ENCODE measurements at regions not wholly inside any gene's neighbourhood (a gene's known extent, or its start where the extent isn't known, plus 50 kb on each side); places are given as distances from the start of the nearest gene placed in this dataset.
"Not testable (repeated sequence)": the region's sequence is repeated elsewhere in the genome, so short reads cannot be mapped to it uniquely, and the experiment has no call there.

DNA sequence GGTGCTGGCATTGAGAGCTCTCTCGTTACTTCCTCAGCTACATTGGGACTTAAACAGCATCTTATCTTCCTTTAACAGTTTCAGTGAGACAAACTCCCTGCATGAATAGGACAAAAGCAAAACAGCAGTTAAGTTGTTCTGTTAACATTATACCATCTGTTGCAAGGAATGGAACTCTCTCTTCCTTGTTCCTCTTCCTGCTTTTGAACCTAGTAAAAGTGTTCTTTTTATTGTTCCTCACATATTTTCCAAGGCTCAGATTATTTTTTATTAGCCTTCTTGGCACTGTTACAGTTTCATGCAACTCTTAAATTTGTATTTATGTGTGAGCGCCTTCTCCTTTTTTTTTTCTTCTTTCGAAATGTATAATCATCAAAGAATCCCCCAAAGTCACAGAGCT is 202.6 kb upstream of the UFM1 start:
- no peak for DNase-seq

DNA sequence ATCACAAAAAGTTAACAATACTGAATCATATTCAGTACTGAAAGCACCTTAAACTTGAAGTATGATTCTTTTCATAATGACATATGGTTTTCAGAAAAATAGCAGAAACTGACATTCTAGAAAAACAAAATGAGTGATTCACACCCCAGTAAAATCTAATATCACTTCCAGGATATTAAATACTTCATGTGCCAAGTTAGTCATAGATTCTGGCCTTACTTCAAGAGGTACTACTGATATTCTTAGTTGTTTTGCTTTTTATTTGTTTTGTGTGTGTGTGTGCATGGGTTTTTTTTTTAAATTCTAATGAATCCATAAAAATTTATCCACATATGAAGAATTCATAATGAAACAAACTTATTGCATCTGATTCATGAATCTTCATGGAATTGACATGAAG is 207.9 kb upstream of the UFM1 start:
- DNase-seq: no peak

DNA sequence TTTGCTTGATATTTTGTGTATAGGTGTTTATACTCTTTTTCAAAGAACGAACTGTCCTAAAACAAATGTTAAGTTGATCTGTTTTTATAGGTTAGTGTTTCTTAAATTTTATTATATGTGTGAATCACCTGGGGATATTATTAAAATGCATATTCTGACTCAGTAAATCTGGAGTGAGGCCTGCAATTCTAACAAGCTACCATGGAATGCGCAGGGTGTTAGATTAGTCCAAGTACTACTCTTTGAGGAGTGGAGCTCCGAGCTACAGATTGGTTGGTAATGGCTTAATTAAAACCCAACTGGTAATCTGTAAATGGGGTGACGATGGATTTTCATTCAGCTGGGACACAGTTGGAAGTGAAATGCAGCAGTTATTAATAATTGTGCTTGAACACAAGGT is 214.1 kb upstream of the UFM1 start:
- DNase-seq: no peak

DNA sequence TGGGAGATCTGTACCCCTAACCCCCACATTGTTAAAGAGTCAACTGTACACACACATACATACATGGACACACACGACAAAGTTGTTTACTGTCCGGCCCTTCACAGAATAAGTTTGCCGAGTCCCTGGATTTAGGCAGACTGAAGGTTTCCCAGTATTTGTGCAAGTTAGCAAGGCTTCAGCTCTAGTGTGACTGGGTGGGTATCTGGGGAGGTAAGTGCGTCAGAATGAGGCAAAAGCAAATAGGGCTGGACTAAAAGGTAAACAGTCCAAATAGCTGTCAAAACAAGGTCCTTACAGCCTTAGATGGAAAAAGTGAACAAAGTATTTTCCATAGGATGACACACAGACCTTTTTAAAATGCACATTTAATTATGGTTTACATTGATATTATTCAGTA is 228.4 kb upstream of the UFM1 start:
- no peak for DNase-seq

DNA sequence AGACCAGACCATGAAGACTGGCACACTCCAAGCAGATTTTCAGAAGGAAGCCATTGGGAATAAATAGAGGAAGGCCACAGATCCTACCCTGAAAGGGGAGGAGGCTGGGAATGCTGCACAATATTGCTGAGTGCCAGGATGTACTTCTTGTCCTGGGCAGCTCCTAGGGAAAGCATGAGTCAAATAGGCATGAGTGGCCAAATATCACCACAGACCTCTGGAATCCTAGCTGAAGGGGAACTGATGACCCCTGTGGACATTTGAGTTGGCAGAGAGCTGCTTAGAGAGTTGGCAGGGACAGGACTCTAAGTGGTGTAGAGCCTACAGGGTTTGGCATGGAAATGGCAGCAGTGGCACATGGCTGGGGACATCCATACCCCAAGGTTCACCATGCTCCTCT is 234.3 kb upstream of the TRPC4 start:
- no peak for DNase-seq

GRCh38 chr13:38099751-38100150 is 230.2 kb upstream of the TRPC4 start:
- DNase-seq: no peak

DNA sequence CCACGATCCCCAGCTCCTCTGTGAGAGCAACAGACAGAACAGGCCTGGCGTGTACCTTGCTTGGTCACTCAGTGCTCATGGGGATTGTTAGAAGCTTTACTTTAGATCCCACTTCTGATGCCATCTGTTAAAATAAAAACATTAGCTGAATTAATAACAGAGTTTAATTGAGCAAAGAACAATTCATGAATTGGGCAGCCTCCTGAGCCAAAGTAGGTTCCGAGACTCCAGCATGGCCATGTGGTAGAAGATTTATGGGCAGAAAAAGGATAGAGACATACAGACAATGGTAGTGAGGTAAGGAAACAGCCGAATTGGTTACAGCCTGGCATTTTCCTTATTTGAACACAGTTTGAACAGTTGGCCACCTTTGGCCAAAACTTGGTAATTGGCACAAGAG is 223.9 kb upstream of the TRPC4 start:
- no peak for DNase-seq

- no peak for DNase-seq
Measured at GRCh38 chr13:38090913-38091312, 221.3 kb upstream of the TRPC4 start.

DNA sequence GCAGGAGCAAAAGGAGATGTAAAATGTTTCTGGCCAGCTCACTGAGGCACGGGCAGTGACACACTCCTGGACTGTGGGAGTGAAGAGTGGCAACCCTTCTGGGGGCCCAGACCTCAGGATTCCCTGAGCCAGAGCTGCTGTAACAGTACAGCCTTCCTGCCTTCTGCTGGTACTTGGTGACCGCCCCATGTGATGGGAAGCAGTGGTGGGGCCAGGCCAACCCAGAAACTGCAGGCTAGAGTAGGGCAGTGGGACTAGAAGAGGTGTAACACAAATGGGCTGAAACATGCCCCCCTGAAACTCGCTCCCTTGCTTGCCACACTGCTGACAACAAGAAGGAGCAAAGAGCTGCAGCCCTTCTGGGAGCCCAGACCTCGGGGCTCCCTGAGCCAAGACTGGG is 217.1 kb upstream of the TRPC4 start:
- DNase-seq: no peak

DNA sequence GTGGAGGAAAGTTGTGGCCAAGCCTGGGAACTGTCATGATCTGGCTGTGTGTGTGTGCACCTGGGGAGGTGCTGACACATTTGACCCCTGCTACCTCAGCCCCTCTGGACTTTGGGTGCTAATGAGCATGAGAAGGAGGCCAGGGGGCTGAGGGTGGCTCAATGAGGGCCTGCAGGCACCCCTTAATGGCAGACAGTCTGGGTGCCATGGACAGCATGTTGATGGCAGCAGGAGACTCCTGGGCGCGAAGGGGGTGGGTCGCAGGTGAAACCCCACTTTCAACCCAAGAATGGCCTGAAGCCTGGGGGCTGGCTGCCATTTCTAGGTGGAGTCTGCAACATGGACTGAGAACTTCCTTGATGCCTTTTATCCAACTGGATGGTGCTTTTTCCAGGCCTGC is 216.4 kb upstream of the TRPC4 start:
- DNase-seq: no peak

GRCh38 chr13:38073931-38074330 is 204.4 kb upstream of the TRPC4 start:
- DNase-seq: no peak

- no peak for DNase-seq
Measured at GRCh38 chr13:38072696-38073095, 203.1 kb upstream of the TRPC4 start.

DNA sequence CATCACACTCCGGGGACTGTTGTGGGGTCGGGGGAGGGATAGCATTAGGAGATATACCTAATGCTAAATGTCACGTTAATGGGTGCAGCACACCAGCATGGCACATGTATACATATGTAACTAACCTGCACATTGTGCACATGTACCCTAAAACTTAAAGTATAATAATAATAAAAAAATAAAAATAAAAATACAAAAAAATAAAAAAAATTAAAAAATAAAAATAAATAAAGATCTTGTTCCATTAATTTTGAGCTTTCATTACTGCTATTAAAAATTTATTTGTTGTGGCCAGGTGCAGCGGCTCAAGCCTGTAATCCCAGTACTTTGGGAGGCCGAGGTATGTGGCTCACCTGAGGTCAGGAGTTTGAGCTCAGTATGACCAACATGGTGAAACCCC is 201.8 kb upstream of the TRPC4 start:
- not testable (repeated sequence) for DNase-seq

- no peak for DNase-seq
Measured at GRCh38 chr13:38053896-38054295, 184.3 kb upstream of the TRPC4 start.

DNA sequence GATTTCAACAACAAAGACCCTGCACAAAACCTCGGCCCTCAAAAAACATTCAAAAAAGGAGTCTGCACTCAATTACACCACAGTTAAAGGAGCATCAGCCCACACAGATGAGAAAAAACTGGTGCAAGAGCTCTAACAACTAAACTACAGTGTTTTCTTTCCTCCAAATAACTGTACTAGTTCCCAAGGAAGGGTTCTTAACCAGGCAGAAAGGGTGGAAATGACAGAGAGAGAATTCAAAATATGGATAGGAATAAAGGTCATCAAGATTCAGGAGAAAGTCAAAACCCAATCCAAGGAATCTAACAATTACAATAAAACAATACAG is 176.4 kb upstream of the TRPC4 start:
- DNase-seq: no peak

GRCh38 chr13:38045278-38046048 is 175.9 kb upstream of the TRPC4 start:
- peak; percentile 1 for DNase-seq

- DNase-seq: no peak
Measured at GRCh38 chr13:38044067-38044466, 174.5 kb upstream of the TRPC4 start.

DNA sequence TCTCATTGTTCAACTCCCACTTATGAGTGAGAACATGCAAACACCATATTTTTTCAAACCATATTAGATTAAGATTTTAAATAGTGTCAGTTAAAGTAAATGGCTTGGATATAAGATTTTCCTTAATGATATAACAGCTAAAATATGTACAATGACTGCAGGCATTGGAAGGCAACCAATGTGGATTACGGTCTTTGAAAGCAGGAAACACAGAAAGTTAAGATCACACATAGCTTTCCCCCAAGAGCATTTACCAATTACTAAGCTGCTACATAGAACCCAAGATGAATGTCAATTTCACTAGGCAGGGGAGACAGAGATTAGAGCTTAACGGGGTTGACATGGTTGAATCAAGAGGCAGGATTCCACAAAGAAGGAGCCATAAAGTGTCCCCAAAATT is 173.2 kb upstream of the TRPC4 start:
- no peak for DNase-seq

- DNase-seq: no peak
Measured at GRCh38 chr13:38024431-38024830, 154.9 kb upstream of the TRPC4 start.

- DNase-seq: no peak
Measured at GRCh38 chr13:38017320-38017719, 147.7 kb upstream of the TRPC4 start.

GRCh38 chr13:38013676-38014075 is 144.1 kb upstream of the TRPC4 start:
- no peak for DNase-seq

DNA sequence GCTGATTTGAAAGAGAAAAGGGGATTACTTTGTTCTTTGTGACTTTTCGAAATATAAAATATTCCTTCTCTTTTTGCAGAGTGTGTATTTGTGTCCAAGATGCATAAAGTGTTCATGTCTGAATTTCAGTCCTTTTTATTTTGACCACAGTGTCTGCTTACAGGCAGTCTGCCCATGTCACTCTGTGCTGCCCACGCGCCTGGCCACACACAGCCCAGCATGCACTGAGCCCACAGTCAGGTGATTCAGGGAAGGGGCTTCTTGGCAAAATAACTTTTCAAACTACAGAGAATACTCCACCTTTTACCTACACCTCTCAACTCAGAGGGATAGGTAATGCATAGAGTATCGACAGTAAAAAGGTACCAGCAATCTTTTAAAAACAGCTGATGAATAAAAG is 142.5 kb upstream of the TRPC4 start:
- no peak for DNase-seq

GRCh38 chr13:38008636-38009035 is 139.1 kb upstream of the TRPC4 start:
- no peak for DNase-seq

- DNase-seq: peak; percentile 43
Measured at GRCh38 chr13:38002606-38003005, 133.0 kb upstream of the TRPC4 start.

DNA sequence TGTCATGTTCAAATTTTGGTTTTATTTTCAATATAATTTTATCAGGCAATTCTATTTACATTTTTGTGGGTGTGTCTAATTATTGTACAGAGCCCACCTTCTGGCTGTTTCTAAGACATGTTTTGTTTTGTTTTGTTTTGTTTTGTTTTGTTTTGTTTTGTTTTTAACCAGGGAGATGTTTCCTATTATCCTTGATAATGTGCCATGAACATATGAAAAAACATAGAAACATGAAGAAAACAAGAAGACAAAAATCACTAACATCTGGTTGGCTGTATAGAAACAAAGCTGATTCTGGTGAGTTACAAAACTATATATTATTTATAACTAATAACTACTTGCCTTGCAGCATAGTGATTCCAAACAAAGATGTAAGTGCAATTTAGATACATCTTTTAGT is 128.1 kb upstream of the TRPC4 start:
- no peak for DNase-seq

- DNase-seq: peak; percentile 69
Measured at GRCh38 chr13:37995092-37995491, 125.5 kb upstream of the TRPC4 start.
